Kidney epithelial cell (primary cell): ENCODE measurements at regions not wholly inside any gene's neighbourhood (a gene's known extent, or its start where the extent isn't known, plus 50 kb on each side); places are given as distances from the start of the nearest gene placed in this dataset.

Source experiments
- DNase-seq: peaks from one replicate; pipeline ENCODE4 v3.0.0-alpha.2; 2010; ENCODE audit warnings: low read depth
- H3K27me3 ChIP-seq: 2 replicates; pipeline ENCODE4 v1.6.0; 2011; ENCODE audit warnings: low read length; ENCODE audit not compliant: control insufficient read depth, insufficient read depth
- H3K36me3 ChIP-seq: 2 replicates; pipeline ENCODE4 v1.5.1; 2011; ENCODE audit warnings: low read length; ENCODE audit not compliant: control insufficient read depth, insufficient read depth
- H3K4me3 ChIP-seq: 2 replicates; pipeline ENCODE4 v1.5.1; 2011; ENCODE audit warnings: low read depth, mild to moderate bottlenecking, control low read depth, low read length
- TF ChIP-seq, protein P1 (sequence below): IDR thresholded peaks from 2 replicates; pipeline ENCODE4 v1.5.1; 2011; ENCODE audit warnings: mild to moderate bottlenecking, moderate library complexity, low read length, control low read depth, inconsistent platforms; ENCODE audit not compliant: insufficient read depth, poor library complexity, severe bottlenecking

DNA sequence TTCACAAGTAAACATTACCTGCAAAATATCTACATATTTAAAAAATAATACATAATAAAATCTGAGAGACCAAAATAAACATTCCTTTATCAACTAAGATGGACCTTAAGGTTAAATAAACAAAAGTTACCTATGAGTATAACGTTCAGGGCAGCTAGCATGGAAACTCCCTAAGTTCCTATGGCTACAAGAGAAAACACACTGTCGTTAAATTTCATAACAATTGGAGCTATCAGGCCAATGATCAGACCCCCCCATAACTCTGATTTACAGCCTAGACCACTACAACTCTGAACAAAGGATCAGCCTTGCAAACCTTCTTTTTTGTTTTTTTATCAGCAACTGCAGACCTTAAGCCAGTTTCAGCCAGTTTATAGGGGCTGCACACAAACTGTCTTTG, 1418.4 kb downstream of the PCDH18 start:
- DNase-seq, result no peak

DNA sequence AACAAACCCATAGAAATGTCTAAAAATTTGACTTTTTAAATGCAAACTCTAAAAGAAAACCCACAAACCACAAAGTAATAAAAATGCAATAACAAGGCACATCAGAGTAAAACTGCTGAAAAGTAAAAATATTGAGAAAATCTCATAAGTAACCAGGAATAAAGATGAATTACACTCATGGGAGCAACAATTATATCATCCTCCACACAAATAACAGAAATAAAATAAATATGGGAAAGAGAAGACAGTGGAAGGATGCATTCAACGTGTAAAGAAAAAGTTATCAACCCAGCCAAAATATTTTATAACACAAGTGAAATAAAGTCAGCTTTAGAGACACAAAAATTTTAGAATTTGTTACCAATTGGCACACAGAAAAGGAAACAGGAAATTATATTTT, 1420.2 kb downstream of the PCDH18 start:
- TF ChIP-seq, protein P1, sequence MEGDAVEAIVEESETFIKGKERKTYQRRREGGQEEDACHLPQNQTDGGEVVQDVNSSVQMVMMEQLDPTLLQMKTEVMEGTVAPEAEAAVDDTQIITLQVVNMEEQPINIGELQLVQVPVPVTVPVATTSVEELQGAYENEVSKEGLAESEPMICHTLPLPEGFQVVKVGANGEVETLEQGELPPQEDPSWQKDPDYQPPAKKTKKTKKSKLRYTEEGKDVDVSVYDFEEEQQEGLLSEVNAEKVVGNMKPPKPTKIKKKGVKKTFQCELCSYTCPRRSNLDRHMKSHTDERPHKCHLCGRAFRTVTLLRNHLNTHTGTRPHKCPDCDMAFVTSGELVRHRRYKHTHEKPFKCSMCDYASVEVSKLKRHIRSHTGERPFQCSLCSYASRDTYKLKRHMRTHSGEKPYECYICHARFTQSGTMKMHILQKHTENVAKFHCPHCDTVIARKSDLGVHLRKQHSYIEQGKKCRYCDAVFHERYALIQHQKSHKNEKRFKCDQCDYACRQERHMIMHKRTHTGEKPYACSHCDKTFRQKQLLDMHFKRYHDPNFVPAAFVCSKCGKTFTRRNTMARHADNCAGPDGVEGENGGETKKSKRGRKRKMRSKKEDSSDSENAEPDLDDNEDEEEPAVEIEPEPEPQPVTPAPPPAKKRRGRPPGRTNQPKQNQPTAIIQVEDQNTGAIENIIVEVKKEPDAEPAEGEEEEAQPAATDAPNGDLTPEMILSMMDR, result no peak
- DNase-seq, result no peak
- Histone ChIP-seq H3K4me3 (no peak overlapping the region), H3K36me3 (no peaks in the 10 kb centered on the region), H3K27me3 (no peaks in the 10 kb centered on the region)

More for the DNA sequence above, 1418.4 kb downstream of the PCDH18 start:
- Histone ChIP-seq H3K4me3 (no peak overlapping the region), H3K36me3 (no peaks in the 10 kb centered on the region), H3K27me3 (no peaks in the 10 kb centered on the region)
- TF ChIP-seq, protein P1, result no peak

DNA sequence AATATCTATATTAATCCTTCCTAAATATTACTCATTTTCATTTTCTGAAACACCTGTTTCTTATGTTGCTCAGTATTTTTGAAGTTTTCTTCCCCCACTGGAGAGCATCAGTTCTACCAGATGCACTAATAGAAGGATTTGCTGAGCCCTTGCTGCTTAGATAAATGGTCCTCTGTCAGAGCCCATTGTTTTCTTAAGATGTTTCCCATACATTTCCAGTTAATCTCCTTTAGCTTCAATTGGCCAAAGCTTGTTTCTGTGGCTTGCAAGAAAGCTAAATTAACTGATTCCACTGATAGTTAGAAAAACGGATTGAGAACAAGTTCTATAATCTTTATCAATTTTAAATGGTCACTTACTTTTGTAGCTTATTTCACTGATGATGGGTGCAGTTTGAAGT, 1425.5 kb downstream of the PCDH18 start:
- no peaks in the 10 kb centered on the region for H3K27me3 ChIP-seq
- no peak for DNase-seq
- H3K36me3 ChIP-seq, result no peaks in the 10 kb centered on the region
- TF ChIP-seq, protein P1, result no peak
- no peak overlapping the region for H3K4me3 ChIP-seq

DNA sequence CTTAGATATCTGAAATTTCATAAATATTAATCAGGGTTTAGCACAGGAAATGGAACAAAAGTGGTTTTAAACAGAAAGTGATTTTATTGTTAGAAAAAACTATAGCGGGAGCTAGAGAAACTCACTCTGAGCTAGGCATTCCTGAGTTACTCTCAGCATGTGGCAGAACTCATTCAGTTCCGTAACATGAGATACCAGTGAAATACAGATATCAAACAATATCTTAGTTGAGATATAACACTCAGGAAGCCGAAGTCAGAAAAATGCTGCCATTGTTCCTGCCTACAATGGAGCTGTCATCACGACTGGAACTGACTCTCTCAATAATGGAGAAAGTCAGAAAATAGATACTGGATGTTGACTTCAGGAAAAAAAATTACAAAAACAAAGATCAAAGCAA, 1428.7 kb downstream of the PCDH18 start:
- DNase-seq, result no peak
- H3K27me3 ChIP-seq, result no peaks in the 10 kb centered on the region

DNA sequence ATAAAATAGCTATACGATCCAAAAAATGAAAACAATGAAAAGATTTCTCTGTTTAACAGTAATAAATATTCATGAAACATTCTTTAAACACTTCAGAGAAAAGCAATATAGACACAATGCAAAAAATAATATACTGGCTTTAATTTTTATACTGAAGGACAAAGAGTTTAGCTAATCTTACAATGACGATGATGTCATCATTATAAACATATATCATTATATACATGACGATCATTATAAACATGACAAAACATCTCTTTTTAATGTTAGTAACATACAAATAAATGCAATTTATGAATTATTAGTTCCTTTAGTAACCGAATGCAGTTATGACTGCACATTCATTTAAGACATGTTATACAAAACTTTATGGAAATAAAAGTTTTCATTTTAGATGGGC, 1434.6 kb downstream of the PCDH18 start:
- H3K27me3 ChIP-seq, result no peaks in the 10 kb centered on the region
- no peak overlapping the region for H3K4me3 ChIP-seq
- no peaks in the 10 kb centered on the region for H3K36me3 ChIP-seq
- DNase-seq, result no peak
- TF ChIP-seq, protein P1, result no peak

More for the DNA sequence above, 1428.7 kb downstream of the PCDH18 start:
- Histone ChIP-seq H3K4me3 (no peak overlapping the region), H3K36me3 (no peaks in the 10 kb centered on the region)
- TF ChIP-seq, protein P1, result no peak

DNA sequence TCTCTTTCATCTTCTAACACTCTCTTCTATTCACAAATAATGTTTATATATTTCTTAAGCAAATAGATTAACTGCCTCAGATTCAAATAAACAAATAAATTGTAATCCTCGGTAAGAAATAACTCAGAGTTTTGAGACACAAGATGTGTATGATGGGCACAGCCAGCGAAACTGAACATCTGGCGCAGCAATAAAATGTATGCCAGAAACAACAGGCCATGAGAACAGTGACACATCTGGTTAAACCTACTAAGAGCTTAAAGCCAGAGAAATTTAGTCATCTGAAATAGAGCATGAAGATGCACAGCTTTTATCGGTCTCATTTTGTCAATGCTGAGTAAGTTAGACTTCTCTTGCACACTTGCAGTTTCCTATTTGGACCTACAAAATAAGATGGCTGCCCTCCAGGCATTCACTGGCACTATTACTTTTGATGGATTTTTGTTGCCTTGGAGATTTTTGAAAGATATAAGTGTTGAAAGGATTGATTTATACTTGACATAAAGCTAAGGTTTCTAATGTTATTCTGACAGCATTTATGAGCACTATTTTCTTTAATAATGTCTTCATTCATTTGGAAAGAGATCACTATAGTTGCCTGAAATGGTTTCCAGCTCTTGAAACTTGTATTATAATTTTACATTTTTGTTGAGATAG, 1444.0 kb downstream of the PCDH18 start:
- Histone ChIP-seq H3K4me3 (no peak overlapping the region), H3K27me3 (no peaks in the 10 kb centered on the region), H3K36me3 (no peaks in the 10 kb centered on the region)
- DNase-seq, result no peak
- TF ChIP-seq, protein P1, result no peak
